ENCODE measurements at regions not wholly inside any gene's neighbourhood (a gene's known extent, or its start where the extent isn't known, plus 50 kb on each side); places are given as distances from the start of the nearest gene placed in this dataset.

DNA sequence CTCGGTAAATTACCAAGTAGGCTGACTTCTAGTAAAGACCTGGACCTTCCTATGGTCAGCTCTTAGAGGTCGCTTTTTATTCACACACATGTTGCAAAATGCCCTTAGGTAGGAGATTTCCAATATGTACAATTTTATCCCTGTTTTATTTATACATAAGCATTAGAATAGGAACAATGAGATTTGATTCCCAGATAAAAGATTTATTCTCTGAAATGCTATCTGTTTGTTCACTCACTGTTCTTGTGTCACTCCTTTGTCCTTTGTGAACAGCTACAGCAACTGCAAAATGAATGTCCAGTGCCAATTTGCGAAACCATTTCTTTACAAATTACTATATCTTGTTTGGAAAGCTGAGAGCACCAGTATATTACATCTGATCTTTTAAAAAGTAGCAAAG, 991.5 kb upstream of the TYRP1 start:
- TF ChIP-seq, protein P1, sequence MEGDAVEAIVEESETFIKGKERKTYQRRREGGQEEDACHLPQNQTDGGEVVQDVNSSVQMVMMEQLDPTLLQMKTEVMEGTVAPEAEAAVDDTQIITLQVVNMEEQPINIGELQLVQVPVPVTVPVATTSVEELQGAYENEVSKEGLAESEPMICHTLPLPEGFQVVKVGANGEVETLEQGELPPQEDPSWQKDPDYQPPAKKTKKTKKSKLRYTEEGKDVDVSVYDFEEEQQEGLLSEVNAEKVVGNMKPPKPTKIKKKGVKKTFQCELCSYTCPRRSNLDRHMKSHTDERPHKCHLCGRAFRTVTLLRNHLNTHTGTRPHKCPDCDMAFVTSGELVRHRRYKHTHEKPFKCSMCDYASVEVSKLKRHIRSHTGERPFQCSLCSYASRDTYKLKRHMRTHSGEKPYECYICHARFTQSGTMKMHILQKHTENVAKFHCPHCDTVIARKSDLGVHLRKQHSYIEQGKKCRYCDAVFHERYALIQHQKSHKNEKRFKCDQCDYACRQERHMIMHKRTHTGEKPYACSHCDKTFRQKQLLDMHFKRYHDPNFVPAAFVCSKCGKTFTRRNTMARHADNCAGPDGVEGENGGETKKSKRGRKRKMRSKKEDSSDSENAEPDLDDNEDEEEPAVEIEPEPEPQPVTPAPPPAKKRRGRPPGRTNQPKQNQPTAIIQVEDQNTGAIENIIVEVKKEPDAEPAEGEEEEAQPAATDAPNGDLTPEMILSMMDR (IDR thresholded peaks at IDR 0.05; ENCODE audit: borderline replicate concordance, extremely low read depth, low read length, poor library complexity, severe bottlenecking), result no peak
- no peak for TF ChIP-seq EZH2 (IDR thresholded peaks at IDR 0.05; ENCODE audit: borderline replicate concordance, low read depth, low read length, severe bottlenecking)
